GM10266 (cell line): ENCODE measurements at regions not wholly inside any gene's neighbourhood (a gene's known extent, or its start where the extent isn't known, plus 50 kb on each side); places are given as distances from the start of the nearest gene placed in this dataset.

Experiments
- DNase-seq: peaks from one replicate; pipeline ENCODE4 v3.0.0; 2012; ENCODE audit errors: extremely low spot score
- CTCF ChIP-seq: IDR thresholded peaks from 2 replicates; pipeline ENCODE4 v1.5.1; 2012; ENCODE audit warnings: mild to moderate bottlenecking, low read depth; ENCODE audit not compliant: control insufficient read depth, insufficient read depth; ENCODE audit errors: missing control alignments

- DNase-seq: no peak
- TF ChIP-seq CTCF: no peak
Measured at GRCh38 chr5:120789918-120790317, 325.8 kb downstream of the PRR16 start.

- TF ChIP-seq CTCF: no peak
- no peak for DNase-seq
Measured at GRCh38 chr5:120790339-120790738, 326.2 kb downstream of the PRR16 start.

- DNase-seq: no peak
- no peak for TF ChIP-seq CTCF
Measured at GRCh38 chr5:120792477-120792876, 328.4 kb downstream of the PRR16 start.

- no peak for TF ChIP-seq CTCF
Measured at GRCh38 chr5:120794121-120794520, 330.0 kb downstream of the PRR16 start.

GRCh38 chr5:120803282-120803681 is 339.2 kb downstream of the PRR16 start:
- DNase-seq: no peak
- TF ChIP-seq CTCF: no peak

More at GRCh38 chr5:120794121-120794520, 330.0 kb downstream of the PRR16 start:
- DNase-seq: no peak

- no peak for DNase-seq
- TF ChIP-seq CTCF: no peak
Measured at GRCh38 chr5:120805131-120805530, 341.0 kb downstream of the PRR16 start.

GRCh38 chr5:120806202-120806601 is 342.1 kb downstream of the PRR16 start:
- no peak for TF ChIP-seq CTCF
- DNase-seq: no peak
